GM10248 (cell line): ENCODE measurements at regions not wholly inside any gene's neighbourhood (a gene's known extent, or its start where the extent isn't known, plus 50 kb on each side); places are given as distances from the start of the nearest gene placed in this dataset.
"Not testable (repeated sequence)": the region's sequence is repeated elsewhere in the genome, so short reads cannot be mapped to it uniquely, and the experiment has no call there.

Experiments
- CTCF ChIA-PET: fragments of 300-600 bp; sonication (Branson Sonifier 250); formaldehyde crosslinking; extraction: SDS; loops from one replicate; lab custom pipeline; 2021; ENCODE audit warnings: antibody characterized with exemption; lab: Yijun Ruan, JAX
- POLR2A ChIA-PET: fragments of 350-650 bp; sonication (Branson Sonifier 250); formaldehyde crosslinking; extraction: SDS; loops from one replicate; lab custom pipeline; 2020; ENCODE audit warnings: antibody characterized with exemption; lab: Yijun Ruan, JAX
- DNase-seq: peaks from one replicate; pipeline ENCODE4 v3.0.0; 2012; ENCODE audit errors: extremely low spot score
- TF ChIP-seq, protein P1 (sequence below): IDR thresholded peaks from 2 replicates; pipeline ENCODE4 v1.5.1; 2012; ENCODE audit warnings: mild to moderate bottlenecking, low read depth; ENCODE audit errors: extremely low read depth, missing control alignments, control extremely low read depth

- POLR2A ChIA-PET = no interaction called here
- TF ChIP-seq, protein P1, sequence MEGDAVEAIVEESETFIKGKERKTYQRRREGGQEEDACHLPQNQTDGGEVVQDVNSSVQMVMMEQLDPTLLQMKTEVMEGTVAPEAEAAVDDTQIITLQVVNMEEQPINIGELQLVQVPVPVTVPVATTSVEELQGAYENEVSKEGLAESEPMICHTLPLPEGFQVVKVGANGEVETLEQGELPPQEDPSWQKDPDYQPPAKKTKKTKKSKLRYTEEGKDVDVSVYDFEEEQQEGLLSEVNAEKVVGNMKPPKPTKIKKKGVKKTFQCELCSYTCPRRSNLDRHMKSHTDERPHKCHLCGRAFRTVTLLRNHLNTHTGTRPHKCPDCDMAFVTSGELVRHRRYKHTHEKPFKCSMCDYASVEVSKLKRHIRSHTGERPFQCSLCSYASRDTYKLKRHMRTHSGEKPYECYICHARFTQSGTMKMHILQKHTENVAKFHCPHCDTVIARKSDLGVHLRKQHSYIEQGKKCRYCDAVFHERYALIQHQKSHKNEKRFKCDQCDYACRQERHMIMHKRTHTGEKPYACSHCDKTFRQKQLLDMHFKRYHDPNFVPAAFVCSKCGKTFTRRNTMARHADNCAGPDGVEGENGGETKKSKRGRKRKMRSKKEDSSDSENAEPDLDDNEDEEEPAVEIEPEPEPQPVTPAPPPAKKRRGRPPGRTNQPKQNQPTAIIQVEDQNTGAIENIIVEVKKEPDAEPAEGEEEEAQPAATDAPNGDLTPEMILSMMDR = no peak
- no peak for DNase-seq
- CTCF ChIA-PET = no interaction called here
Observed at GRCh38 chr17:71502443-71502842, 618.4 kb upstream of the SOX9 start.

GRCh38 chr17:71503710-71504465 is 616.9 kb upstream of the SOX9 start:
- ChIA-PET POLR2A (no interaction called here), CTCF (no interaction called here)
- DNase-seq = no peak
- TF ChIP-seq, protein P1 = no peak

- TF ChIP-seq, protein P1 = no peak
- ChIA-PET POLR2A (no interaction called here), CTCF (interaction anchor here (1.0 kb wide), 1 partner anchor 11 kb away, joined by 3 read pairs; no protein-coding TSS in a partner anchor)
- no peak for DNase-seq
Observed at GRCh38 chr17:71505200-71505599, 615.6 kb upstream of the SOX9 start.

DNA sequence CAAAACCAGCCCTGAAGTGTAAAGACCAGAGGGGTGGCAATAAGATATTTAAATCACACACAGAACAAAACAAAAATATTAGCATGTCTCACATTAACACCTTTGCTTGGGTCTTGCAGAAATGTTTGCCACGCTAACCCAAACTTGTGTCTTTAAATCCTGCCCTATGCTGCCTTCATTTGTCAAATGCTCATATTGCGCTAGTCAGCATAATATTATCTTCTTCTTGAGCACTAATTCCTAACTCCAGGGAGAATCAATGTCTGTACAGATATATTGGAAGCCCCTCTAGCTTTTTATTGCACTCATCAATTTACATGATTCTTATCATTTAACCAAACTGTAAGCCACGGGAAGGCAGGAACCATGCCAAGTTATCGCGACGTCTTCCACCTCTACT is 614.8 kb upstream of the SOX9 start:
- ChIA-PET CTCF (interaction anchor here (1.0 kb wide), 1 partner anchor 10 kb away, joined by 3 read pairs; no protein-coding TSS in a partner anchor), POLR2A (no interaction called here)
- no peak for DNase-seq
- TF ChIP-seq, protein P1 = no peak

DNA sequence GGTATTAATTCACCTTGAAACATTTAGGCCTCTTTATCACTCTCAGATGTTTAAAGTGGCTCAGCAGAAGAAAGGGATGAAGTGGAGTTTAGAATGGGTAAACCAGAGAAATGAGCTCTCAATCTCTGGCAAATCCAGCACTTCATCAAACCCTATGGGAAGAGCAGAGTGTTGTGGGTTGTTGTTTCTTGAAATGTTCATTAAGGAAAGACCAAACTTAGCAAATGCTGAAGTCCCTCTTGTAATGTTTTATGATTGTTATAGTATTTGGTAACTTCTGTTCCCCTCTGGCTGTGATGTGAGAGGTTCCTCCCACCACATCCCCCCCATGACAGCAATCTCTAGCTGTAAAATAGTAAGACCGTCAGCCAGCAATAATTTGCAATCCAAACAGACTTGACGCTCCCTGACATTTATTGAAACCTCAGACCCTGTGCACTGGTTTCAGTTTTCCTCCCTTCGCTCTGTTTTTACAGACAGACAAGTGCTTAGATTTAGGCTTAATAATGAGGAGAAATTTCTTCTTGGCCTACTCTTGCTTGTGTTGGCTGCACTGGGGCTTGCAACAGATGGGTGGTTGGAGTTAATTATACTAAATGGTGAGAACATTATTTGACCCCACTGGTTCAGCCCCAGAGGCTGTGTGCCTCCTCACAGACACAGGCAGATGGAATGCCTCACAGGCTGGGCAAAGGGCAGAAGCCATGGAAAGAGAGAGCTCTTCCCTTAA is 609.4 kb upstream of the SOX9 start:
- TF ChIP-seq, protein P1 = no peak
- ChIA-PET CTCF (no interaction called here), POLR2A (no interaction called here)
- DNase-seq = no peak

DNA sequence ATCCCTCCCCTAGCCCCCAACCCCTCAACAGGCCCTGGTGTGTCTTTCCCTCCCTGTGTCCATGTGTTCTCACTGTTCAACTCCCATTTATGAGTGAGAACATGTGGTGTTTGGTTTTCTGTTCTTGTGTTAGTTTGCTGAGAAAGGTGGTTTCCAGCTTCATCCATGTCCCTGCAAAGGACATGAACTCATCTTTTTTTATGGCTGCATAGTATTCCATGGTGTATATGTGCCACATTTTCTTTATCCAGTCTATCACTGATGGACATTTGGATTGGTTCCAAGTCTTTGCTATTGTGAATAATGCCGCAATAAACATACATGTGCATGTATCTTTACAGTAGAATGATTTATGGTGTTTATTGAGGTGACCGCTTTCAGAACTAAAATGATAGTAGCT is 607.1 kb upstream of the SOX9 start:
- POLR2A ChIA-PET, CTCF ChIA-PET, DNase-seq: not testable (repeated sequence)

DNA sequence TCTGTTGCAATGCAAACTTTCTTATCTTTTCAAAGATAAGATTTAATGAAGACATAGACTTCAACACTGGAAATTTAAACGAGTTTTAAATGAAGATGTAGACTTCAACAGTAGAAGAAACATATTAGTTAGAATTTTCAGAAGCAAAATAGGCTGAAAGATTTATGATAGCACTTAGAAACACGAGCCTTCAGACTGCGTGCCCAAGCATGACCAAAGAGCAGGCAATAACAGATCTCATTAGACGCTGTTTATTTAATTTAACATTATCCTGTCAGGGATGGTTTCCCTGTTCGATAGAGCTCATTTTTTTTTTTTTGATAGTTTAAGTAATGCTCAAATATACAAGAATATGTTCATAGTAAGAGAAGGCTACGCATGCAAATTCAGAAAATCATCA is 604.7 kb upstream of the SOX9 start:
- DNase-seq = no peak
- TF ChIP-seq, protein P1 = no peak
- POLR2A ChIA-PET = no interaction called here
- CTCF ChIA-PET = interaction anchor here (0.9 kb wide), 1 partner anchor 11 kb away, joined by 3 read pairs; no protein-coding TSS in a partner anchor
